ENCODE measurements at regions not wholly inside any gene's neighbourhood (a gene's known extent, or its start where the extent isn't known, plus 50 kb on each side); places are given as distances from the start of the nearest gene placed in this dataset.

- no peak for TF ChIP-seq EZH2 (optimal IDR thresholded peaks at IDR 0.05; ENCODE audit: low read depth, low read length)
- TF ChIP-seq CTCF (IDR thresholded peaks at IDR 0.05; ENCODE audit: low read length): no peak
- no peak for TF ChIP-seq EZH2phosphoT487 (IDR thresholded peaks at IDR 0.05; ENCODE audit: low read length)
Observed at GRCh38 chr22:26952004-26952403, 294.6 kb downstream of the MIAT start.

All from MM.1S (cell line).